C4-2B (cell line): ENCODE measurements at regions not wholly inside any gene's neighbourhood (a gene's known extent, or its start where the extent isn't known, plus 50 kb on each side); places are given as distances from the start of the nearest gene placed in this dataset.

Source experiments
- CTCF ChIP-seq: fragments of 450-650 bp; conservative IDR thresholded peaks from 2 replicates; pipeline ENCODE4 v1.5.1; 2017; ENCODE audit warnings: mild to moderate bottlenecking
- ZFX ChIP-seq: fragments of 450-650 bp; IDR thresholded peaks from 2 replicates; pipeline ENCODE4 v1.6.1; 2017

- TF ChIP-seq CTCF (no peak), ZFX (no peak)
Measured at GRCh38 chr3:107430996-107431245, 53.7 kb downstream of the CCDC54 start.
